ENCODE measurements at regions not wholly inside any gene's neighbourhood (a gene's known extent, or its start where the extent isn't known, plus 50 kb on each side); places are given as distances from the start of the nearest gene placed in this dataset.

DNA sequence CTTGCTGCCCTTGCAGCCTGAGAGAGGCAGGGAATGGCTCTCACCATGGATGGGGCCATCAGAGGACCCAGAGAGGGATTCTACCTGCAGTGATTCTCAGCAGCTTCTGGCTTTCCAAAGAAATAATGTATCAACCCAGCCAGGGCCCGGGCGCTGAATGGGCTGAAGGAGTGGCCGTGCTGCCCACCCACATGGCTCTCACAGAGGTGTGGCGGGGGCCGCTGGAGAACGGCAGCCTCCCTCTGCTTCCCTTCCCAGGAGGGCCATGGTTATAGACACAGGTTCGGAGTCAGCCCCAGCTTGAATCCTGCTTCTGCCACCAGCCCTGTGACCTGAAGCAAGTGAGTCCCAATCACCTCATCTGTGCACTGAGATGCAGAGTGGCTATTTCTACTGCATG lies 82.7 kb downstream of the THAP12 start:
- DNase-seq (ENCODE audit: low spot score), result no peak

DNA sequence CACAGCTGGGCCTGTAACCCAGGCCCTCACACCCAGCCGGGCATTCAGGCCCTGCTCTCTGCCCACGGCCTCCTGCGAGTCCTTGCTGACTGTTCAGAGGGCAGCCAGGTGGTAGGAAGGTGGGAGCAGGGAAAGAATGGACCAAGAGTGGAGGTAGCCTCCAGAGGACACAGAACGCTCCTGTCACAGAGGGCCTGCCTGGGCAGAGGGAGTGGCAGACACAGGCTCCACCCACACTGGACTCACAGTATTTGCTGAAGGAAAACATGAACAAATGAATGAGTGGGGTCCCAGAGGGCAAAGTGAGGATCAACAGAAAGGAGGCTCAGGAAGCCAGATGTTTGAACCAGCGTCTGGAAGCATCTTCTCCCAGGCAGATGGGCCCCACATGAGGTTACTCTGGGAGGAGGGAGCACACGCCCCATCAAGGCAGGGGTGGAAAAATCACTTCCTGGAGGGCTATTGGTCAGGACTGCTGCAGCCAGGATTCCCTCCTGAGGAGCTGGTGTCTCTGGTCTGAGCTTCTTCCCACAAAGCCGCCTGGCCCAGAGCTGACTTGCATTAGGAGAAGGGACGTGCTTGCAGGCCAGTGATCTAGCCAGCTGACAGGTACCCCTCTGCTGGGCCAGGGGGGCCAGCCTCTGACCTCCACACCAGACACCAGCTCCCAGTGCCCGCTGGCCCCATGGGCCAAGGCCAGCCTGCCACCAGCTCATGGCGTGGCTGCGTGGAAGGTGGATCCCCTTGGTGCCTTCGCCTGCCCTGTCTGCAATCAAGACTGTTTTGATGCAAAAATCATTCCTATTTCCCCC lies 84.0 kb downstream of the THAP12 start:
- no peak for DNase-seq (ENCODE audit: low spot score)

DNA sequence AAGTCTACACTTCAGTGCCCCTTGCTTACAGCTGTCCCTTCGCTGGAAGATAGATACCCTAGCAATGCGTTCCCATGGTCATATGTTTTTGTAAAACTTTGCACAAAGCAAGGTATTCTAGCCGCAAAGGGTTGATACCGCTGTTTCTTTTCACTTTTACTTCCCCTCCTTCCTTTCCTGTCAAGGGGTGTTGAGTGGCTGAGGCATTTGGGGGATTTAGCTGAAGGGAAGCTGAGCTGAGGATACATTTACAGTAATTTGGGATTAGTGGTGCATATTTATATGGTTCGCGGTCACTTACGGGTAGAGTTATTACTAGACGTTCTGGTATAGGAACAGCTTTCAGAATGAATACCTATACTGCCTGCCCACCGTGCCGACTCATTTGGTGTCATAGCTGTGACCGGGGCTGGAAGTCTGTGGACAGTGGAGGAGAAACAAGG lies 86.9 kb upstream of the WNT11 start:
- DNase-seq (ENCODE audit: low spot score), result no peak

DNA sequence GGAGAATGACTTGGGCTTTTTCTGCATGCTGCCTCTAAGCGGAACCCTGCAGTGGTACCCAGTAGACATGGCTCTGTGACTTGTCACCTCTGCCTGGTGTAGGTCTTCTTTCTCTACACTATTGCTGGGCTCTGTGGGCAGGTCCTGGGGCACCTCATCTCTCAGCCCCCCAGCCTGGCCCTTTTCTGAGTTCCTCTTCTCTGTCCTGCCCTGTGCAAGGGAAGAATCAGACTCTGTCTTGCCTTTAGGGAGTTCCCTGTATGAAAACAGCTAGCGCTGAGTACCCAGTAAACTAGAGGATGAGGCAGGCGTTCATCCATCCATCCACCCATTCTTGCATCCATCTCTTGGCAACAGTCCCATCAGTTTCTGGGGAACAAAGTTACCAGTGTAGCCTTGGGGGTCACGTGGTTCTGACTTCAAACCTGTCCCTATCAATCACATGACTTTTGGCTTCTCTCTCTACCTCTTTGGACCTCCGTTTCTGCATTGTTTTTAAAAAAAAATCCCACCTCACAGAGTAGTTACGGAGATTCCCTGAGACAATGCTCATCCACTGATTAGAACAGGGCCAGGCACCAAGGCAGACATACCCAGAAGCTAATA lies 86.4 kb upstream of the WNT11 start:
- no peak for DNase-seq (ENCODE audit: low spot score)

DNA sequence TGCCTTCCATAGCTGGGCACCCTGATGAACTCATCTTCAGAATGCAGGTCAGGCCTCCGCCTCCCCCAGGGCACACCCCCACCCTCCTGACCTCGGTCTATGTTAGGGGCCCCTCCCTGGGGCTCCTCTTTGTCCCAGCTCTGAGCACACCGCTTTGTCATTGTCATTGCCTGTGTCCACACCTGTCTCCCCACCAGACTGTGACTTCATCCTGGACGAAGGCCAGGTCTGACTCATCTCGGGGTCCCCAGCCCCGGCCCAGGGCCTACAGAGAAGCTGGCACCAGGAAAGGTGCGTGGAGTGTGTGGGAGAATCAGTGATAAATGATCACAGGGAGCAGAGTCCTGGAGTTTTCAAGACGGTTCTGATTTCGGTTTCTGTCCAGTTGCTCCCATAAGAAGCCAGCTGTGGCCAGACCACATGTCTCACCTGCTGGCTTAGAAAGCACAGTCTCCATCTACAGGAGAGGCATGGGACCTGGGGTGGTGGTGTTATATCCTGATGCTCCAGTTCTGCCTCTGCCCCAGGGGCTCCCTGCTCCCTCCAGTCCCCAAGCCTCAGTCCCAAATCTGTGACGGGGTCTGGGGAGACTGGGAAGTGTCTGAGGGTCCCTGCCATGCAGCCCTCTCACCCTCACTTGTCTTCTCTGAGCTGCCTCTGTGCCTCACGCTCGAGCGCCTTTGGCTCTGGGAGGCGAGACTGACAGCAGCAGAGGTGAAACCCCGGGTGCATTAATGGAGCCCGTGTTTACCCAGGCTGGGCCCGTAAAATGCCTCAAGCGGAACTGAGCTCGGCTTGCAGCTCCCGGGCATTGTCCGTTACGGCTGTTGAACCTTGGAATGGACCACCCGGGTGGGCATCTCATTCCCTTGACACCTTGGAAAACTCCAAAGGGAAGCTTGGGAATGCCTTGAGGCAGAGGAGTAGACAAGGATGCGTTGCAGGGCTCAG lies 85.5 kb upstream of the WNT11 start:
- DNase-seq (ENCODE audit: low spot score), result peak; percentile 89

DNA sequence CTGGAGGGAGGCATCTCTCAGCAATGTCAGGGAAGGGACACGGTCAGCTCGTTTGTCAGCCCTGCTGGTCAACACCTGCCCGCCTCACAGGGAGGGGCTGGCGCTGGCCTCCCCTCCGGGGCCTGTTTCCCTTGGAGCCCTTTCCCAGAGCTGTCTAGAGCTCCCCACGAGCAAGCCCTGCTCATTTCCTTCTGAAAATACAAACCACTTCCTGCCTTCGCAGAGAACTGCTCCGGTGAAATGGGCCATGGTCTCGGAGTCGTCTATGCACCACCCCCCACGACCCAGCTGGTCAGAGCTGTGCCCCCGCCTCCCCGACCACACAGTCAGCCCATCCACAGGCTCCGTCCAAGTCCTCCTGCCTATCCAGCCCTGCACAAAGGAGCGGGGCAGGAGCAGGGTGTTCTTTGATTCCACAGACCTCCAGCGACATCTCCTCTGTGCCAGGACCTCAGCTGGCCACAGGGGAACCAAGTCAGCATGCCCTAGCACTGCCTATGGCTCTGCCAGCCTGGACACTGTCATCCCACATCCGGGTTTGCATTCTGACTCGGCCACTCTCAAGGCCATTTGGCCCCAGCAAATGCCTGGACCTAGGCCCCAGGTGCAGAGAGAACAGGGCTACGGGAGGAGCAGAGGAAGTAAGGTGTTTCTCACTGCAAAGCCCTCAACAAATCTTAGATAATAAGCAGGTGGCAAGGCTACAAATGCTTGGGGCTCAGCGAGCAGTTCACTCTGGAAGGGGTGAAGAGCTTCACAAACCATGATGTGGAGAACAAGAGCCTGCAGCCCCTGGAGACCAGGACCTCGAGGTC lies 82.1 kb upstream of the WNT11 start:
- DNase-seq (ENCODE audit: low spot score), result no peak

DNA sequence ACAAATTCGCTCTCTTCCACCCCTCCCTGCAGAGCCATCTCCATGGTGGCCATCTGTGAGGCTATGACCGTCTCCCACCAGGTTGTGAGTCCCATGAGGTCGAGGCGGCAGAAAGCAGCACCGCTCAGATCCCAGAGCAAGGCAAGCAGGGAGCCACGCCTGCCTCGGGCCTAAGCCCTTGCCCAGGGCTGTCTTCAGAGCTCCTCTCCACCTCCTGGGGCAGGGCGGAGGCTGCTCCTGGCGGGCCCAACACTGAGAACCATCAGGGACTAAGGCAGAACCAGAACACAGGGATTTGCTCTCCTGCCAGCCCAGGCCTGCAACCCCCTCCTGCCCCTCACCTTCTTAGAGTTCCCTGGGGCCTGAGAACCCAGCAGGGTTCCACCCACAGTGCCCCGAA lies 80.9 kb upstream of the WNT11 start:
- DNase-seq (ENCODE audit: low spot score), result no peak

DNA sequence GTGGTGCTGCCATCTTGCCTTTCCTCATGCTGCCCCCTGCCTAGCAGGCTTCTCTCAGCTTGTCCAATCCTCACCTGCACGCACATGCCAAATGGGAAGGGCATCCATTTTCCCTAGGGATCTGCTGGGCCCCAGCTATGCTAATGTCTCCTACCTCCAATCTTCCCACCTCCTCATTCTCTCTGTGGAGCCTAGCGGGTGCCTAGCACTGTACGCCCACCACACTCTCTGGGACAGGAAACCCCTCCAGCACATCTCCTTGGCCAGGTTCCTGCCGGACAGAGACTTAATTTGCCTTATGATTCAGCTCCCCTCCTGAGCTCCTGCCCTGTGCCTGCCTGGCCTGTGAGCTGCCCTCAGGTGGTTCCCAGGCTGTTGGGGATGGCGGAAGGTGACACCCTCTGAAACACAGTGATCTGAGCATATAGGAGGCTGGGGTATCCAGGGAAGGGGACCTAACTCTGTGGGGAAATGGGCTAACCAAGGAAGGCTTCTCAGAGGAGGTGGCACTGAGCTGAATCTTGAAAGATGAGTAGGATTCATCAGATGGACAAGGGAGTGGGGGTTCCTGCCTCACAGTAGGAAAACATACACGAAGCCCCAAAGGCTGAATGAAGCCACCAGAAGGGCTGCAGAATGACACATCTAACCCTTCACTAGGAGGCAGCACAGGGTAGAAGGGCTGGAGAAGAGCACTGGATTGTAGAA lies 79.2 kb upstream of the WNT11 start:
- DNase-seq (ENCODE audit: low spot score), result no peak

DNA sequence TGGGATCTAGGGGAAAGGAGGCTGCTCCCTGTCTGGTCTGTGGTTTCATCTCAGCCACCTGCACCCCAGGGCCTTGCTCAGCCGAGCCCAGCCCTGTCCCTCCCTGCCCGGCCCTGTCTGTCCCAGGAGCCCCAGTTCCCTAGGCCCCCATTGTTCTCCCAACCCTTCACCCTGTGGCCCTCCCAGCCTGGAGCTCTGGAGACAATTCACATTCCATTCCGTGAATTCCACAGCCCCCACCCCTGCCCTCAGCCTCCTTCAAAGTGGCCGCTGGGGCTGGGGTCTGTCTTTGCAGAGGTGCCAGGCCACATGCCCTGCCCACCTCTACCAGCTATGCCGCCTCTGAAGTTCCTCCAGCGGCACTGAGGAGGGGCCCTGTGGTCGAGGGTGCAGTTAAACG lies 77.9 kb upstream of the WNT11 start:
- no peak for DNase-seq (ENCODE audit: low spot score)

DNA sequence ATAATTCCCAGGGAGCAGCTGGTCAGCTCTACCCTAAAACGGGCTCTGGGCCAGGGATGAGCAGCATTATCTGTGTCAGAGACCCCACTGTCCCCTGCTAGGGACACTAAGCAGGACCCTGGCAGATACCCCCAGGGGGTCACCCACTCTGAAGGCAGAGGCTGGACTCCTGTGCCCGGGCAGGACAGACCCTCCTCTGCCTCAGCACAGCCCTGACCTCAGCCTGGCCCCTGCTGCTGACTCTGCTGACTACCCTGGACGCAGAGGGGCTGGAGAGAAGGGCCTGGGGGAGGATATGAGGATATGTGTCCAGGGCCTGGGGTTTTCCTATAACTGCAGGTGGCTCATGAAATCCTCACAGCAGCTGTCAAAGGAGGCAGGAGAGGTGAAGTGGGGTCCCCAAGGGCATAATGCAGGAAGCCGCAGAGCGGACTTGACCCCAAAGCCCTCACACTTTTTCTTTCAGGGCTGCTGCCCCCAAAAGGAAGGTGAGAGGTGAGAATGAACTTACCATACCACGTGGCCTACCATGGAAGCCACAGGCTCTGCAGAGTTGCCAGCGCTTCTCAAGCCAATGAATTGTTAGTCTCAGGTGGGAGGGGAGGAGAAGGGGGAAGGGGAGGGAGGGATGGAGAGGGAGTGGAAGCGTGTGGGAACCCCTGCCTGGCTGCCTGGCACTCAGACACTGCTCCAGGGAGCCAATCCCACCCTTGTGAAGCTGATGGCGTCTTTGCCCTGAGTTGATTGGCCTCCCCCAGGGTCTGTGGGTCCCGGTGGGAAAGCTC lies 76.7 kb upstream of the WNT11 start:
- DNase-seq (ENCODE audit: low spot score), result no peak

DNA sequence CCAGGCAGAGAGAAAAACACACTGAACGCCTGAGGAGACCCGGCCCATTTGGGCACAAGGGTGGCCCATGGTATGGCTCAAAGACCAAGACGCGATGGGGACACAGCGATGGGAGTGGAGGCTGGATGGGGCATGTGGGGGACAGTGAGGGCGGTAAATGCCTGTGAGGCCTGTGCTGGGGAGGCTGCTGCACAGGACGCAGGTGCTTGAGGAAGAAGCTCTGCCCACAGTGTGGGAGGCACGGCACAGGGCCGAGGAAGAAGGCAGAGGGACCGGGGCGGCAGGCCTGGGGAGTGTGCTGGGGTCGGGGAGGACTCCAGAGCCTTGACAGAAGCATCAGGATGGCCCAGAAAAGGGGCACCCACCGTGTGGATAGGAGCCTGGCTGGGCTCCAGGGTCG lies 75.9 kb upstream of the WNT11 start:
- no peak for DNase-seq (ENCODE audit: low spot score)

DNA sequence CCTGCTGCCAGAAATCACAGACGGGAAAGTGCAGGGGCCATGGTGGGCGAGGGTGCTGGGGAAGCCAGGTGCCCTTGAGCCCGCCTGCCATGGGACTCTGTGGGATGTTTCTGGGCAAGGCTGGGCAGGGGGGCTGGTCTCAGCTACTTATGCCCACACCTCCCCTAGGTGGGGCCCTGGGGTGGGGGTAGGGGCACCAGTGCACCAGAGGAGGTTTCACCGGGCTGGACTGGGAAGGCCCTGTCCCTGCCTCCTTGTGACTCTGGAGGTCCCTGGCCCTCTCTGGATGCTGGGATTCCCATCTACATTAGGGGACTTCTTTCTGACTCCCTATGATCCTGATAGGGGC lies 75.2 kb upstream of the WNT11 start:
- no peak for DNase-seq (ENCODE audit: low spot score)

DNA sequence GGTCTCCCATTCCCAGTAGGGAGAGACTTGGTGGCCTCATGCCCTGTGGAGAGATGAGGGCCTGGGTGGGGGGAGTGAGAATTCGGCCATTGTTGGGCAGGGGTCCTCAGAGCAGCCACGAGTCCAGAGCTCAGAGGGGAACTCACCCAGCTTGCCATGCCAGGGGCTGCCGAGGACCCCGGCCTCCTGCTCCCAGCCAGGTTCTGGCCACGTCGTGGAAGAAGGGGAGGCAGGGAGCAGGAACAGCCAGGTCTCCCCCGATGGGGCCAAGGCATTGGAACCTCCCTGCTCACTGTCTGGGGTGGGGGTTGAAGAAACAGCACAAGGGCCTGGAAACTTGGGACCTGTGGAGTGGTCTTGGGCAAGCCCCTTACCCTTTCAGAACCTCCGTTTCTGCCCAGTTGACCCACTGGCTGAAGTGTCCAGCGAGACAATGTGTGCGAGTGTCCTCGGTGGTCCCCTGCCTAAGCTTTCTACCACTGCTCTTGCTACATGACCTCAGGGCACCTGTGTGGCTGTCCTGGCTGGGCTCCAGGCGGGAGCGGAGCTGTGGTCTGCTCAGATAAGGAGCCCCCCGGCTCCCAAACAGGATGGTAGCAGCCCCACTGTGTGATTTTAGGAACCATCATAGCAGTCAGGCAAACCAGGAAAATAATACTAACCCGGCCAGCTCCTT lies 74.7 kb upstream of the WNT11 start:
- DNase-seq (ENCODE audit: low spot score), result no peak

DNA sequence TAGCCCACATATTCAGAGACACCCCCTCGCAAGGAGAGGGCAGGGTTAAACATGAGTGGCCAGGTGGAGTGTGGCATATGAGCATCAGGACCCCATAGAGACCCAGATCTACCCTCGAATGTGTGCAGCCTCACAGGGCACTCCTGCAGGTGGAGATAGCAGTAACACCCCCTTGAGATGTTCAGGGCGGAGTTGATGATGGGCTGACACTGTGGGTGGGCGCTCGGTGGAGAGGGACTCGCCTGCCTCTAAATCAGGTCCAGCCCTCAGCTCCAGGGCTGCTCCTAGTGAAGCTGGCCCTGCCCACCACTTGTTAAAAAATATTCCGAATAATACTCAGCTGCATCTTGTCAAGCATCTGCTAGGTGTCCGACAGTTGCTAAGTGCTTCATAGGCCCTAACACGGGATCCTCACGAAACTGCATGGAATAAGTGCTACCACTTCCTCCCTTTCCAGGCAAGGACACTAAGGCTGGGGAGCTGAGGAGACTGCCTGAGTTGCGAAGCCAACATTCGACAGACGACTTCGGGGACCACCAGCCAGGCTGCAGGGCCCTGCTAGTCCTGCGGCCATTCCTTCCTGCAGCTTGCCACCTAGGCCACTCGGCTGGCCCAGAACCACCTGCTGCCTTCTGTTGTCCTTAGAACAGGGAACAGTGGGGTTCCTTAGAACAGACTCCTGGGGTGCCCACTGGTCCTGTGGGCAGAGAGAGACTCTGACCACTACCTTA lies 74.0 kb upstream of the WNT11 start:
- no peak for DNase-seq (ENCODE audit: low spot score)

DNA sequence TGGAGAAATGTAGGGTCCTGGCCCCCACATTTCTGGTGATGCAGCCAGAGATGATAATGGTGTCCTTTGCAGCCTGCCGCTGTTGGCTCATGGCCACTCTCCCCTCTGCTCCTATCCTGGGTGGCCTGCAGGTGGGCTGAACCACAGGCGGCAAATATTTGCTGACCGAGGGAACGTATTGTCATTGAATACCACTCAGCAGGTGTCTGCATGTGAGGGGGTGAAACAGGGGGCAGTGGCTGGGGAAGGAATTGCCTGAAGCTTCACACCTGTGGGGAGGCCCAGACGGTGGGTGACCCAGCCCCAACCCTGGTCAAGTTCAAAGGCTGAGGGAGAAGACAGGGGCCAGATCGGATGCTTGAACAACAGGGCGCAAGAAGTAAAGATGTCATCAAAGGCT lies 73.3 kb upstream of the WNT11 start:
- DNase-seq (ENCODE audit: low spot score), result no peak

DNA sequence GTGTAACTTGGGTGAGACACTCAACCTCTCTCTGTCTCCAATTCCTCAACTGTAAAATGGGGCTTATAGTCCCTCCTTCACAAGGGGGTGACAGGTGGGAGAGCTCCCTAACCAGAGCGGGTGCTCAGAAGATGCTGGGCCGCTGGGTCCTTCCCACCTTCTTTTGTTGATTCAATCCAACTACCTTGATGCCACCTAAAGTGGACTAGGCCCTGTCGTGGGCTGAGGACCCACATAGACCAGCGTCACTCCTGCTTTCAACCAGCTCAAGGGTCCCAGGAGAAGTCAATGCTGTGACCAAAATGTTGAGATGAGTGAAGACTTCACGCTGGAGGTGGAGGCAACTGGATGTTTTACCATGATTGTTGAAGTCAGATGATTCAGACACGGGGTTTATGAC lies 72.7 kb upstream of the WNT11 start:
- DNase-seq (ENCODE audit: low spot score), result no peak

DNA sequence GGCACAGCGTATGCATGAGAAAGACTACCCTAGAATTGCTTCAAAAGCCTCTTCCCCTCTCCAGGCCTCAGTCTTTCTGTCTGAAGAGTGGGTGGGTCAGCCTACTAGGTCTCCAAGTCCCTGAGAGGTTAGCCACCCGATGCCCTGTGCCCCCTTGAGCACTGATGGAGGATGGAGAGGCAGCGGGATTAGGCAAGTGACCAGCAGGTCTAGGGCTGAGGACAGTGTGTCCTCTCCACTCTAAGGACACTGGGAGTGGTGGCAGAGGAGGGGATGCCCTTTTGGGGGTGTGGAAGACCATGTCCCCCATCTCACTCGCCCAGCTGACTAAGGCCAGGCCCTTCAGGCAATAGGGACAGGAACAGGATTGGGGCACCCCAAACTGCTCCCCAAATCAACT lies 72.2 kb upstream of the WNT11 start:
- DNase-seq (ENCODE audit: low spot score), result no peak

DNA sequence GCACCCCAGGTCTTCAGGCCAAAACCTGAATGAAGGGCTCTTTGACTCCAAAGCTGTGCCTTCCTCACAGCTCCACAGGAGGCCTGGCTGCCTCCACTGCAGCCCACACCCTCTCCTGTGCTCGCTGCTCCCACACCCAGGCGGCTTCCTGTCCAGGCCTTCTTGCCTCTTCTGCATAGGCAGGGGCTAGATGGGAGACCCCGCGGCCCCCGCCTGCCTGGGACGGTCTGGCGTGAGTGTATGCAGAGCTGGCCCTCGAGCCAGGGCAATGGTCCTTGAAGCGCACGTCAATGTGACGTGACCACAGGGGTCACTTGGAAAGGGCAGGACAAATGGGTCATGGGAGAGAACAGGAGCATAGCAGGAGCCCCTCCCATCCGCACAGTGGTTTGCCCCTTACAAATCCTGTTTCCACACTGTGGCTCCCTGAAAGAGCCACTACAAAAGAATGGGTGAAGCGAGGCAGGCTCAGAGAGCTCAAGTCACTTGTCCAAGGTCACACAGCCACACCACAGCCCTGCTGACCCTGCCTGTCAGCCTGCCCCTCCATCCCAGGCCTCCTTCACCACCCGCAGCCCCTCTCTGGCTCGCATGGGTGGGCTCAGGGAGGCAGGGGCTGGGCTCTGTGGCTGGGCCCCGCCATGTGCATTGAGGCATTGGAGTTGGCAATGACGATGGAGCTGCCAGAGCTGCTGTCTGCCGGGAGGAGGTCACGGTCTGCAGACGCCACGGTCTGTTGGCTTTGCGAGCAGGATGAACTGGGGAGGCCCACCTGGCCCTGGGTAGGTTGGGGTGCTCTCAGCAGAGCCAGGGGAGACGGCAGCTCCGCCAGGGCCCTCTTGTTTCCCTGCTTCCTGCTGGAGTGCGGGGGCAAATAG lies 71.2 kb upstream of the WNT11 start:
- peak; percentile 8 for DNase-seq (ENCODE audit: low spot score)

All from kidney tubule cell (primary cell).